HEK293 (cell line): ENCODE measurements at regions not wholly inside any gene's neighbourhood (a gene's known extent, or its start where the extent isn't known, plus 50 kb on each side); places are given as distances from the start of the nearest gene placed in this dataset.

Source experiments
- CTCF ChIA-PET: fragments of 350-600 bp; formaldehyde crosslinking; extraction: SDS; loops from one replicate; lab custom pipeline; 2021; ENCODE audit warnings: antibody characterized with exemption; lab: Yijun Ruan, JAX
- POLR2A ChIA-PET: fragments of 300-600 bp; formaldehyde crosslinking; extraction: SDS; loops from one replicate; lab custom pipeline; 2020; ENCODE audit warnings: antibody characterized with exemption, inconsistent platforms; lab: Yijun Ruan, JAX
- H3K27ac ChIP-seq: fragments of 200-500 bp; sonication (Bioruptor generic); 2 replicates; pipeline ENCODE4 v1.5.1; 2014; ENCODE audit warnings: low read depth, low read length, control low read depth, inconsistent platforms; ENCODE audit errors: extremely low read depth
- H3K36me3 ChIP-seq, 2 experiments: fragments of 200-500 bp in 1 of 2; sonication (Bioruptor generic) in 1 of 2; 1 replicate in 1 of 2; 2 replicates in 1 of 2; pipeline ENCODE4 v1.5.1; 2014 to 2017; ENCODE audit warnings: inconsistent platforms in 2 of 2, low read length in 2 of 2; ENCODE audit not compliant: control insufficient read depth in 2 of 2, insufficient read depth in 1 of 2
- H3K4me1 ChIP-seq: fragments of 200-500 bp; sonication (Bioruptor generic); 2 replicates; pipeline ENCODE4 v1.5.1; 2014; ENCODE audit warnings: mild to moderate bottlenecking, low read length, inconsistent platforms; ENCODE audit not compliant: control insufficient read depth, insufficient read depth
- H3K4me3 ChIP-seq: 2 replicates; pipeline ENCODE4 v1.5.1; 2011; ENCODE audit warnings: low read depth, mild to moderate bottlenecking, control low read depth, low read length, moderate library complexity
- H3K9me3 ChIP-seq: fragments of 200-500 bp; sonication (Bioruptor generic); 2 replicates; pipeline ENCODE4 v1.5.1; 2014; ENCODE audit warnings: low read depth, low read length, inconsistent platforms; ENCODE audit not compliant: control insufficient read depth, insufficient read depth
- KLF10 ChIP-seq: fragments of 450-650 bp; IDR thresholded peaks from 2 replicates; pipeline ENCODE4 v1.5.1; 2018; ENCODE audit warnings: missing biosample characterization, mild to moderate bottlenecking, missing genetic modification characterization
- KLF8 ChIP-seq: fragments of 450-650 bp; formaldehyde crosslinking; IDR thresholded peaks from 2 replicates; pipeline ENCODE4 v1.5.1; 2016; ENCODE audit warnings: missing biosample characterization, missing genetic modification characterization
- REPIN1 ChIP-seq: fragments of 450-650 bp; formaldehyde crosslinking; IDR thresholded peaks from 2 replicates; pipeline ENCODE4 v1.5.1; 2017; ENCODE audit warnings: missing biosample characterization, missing genetic modification characterization, low read depth
- SCRT1 ChIP-seq: fragments of 450-650 bp; formaldehyde crosslinking; IDR thresholded peaks from 2 replicates; pipeline ENCODE4 v1.5.1; 2016; ENCODE audit warnings: missing biosample characterization, missing genetic modification characterization, borderline replicate concordance
- TCF7L2 ChIP-seq: IDR thresholded peaks from 2 replicates; pipeline ENCODE4 v1.6.1; 2011; ENCODE audit warnings: low read depth, mild to moderate bottlenecking, inconsistent platforms, low read length, moderate library complexity, borderline replicate concordance
- ZBTB7A ChIP-seq: fragments of 450-650 bp; formaldehyde crosslinking; IDR thresholded peaks from 2 replicates; pipeline ENCODE4 v1.5.1; 2016; ENCODE audit warnings: low read depth, missing biosample characterization, missing genetic modification characterization
- ZBTB8A ChIP-seq: fragments of 450-650 bp; formaldehyde crosslinking; IDR thresholded peaks from 2 replicates; pipeline ENCODE4 v1.5.1; 2016; ENCODE audit warnings: missing biosample characterization, missing genetic modification characterization
- ZNF121 ChIP-seq: fragments of 450-650 bp; formaldehyde crosslinking; IDR thresholded peaks from 2 replicates; pipeline ENCODE4 v1.5.1; 2016; ENCODE audit warnings: missing biosample characterization, missing genetic modification characterization
- ZNF133 ChIP-seq: fragments of 450-650 bp; formaldehyde crosslinking; IDR thresholded peaks from 2 replicates; pipeline ENCODE4 v1.5.1; 2016; ENCODE audit warnings: missing biosample characterization, missing genetic modification characterization
- ZNF138 ChIP-seq: fragments of 450-650 bp; formaldehyde crosslinking; IDR thresholded peaks from 2 replicates; pipeline ENCODE4 v1.5.1; 2016; ENCODE audit warnings: missing biosample characterization, missing genetic modification characterization, borderline replicate concordance
- ZNF175 ChIP-seq: fragments of 450-650 bp; formaldehyde crosslinking; IDR thresholded peaks from 2 replicates; pipeline ENCODE4 v1.5.1; 2016; ENCODE audit warnings: missing biosample characterization, missing genetic modification characterization
- ZNF548 ChIP-seq: fragments of 450-650 bp; formaldehyde crosslinking; IDR thresholded peaks from 2 replicates; pipeline ENCODE4 v1.5.1; 2016; ENCODE audit warnings: missing biosample characterization, missing genetic modification characterization
- ZNF571 ChIP-seq: fragments of 450-650 bp; formaldehyde crosslinking; IDR thresholded peaks from 2 replicates; pipeline ENCODE4 v1.5.0; 2017; ENCODE audit warnings: missing biosample characterization, missing genetic modification characterization
- ZNF768 ChIP-seq: fragments of 450-650 bp; formaldehyde crosslinking; IDR thresholded peaks from 2 replicates; pipeline ENCODE4 v1.5.1; 2018; ENCODE audit warnings: missing biosample characterization, mild to moderate bottlenecking, missing genetic modification characterization
- ZSCAN16 ChIP-seq: fragments of 450-650 bp; formaldehyde crosslinking; IDR thresholded peaks from 2 replicates; pipeline ENCODE4 v1.5.1; 2016; ENCODE audit warnings: missing biosample characterization, missing genetic modification characterization
- TF ChIP-seq, protein P1 (sequence below): fragments of 450-650 bp; formaldehyde crosslinking; IDR thresholded peaks from 2 replicates; pipeline ENCODE4 v1.5.1; 2016; ENCODE audit warnings: missing biosample characterization, missing genetic modification characterization
- TF ChIP-seq, protein P2 (sequence below): fragments of 450-650 bp; formaldehyde crosslinking; IDR thresholded peaks from 2 replicates; pipeline ENCODE4 v1.5.1; 2016; ENCODE audit warnings: missing biosample characterization, missing genetic modification characterization
- TF ChIP-seq, protein P3 (sequence below): fragments of 450-650 bp; formaldehyde crosslinking; IDR thresholded peaks from 2 replicates; pipeline ENCODE4 v1.5.1; 2016; ENCODE audit warnings: missing biosample characterization, missing genetic modification characterization
- TF ChIP-seq, protein P4 (sequence below): fragments of 450-650 bp; formaldehyde crosslinking; IDR thresholded peaks from 2 replicates; pipeline ENCODE4 v1.5.1; 2016; ENCODE audit warnings: missing biosample characterization, missing genetic modification characterization, borderline replicate concordance

DNA sequence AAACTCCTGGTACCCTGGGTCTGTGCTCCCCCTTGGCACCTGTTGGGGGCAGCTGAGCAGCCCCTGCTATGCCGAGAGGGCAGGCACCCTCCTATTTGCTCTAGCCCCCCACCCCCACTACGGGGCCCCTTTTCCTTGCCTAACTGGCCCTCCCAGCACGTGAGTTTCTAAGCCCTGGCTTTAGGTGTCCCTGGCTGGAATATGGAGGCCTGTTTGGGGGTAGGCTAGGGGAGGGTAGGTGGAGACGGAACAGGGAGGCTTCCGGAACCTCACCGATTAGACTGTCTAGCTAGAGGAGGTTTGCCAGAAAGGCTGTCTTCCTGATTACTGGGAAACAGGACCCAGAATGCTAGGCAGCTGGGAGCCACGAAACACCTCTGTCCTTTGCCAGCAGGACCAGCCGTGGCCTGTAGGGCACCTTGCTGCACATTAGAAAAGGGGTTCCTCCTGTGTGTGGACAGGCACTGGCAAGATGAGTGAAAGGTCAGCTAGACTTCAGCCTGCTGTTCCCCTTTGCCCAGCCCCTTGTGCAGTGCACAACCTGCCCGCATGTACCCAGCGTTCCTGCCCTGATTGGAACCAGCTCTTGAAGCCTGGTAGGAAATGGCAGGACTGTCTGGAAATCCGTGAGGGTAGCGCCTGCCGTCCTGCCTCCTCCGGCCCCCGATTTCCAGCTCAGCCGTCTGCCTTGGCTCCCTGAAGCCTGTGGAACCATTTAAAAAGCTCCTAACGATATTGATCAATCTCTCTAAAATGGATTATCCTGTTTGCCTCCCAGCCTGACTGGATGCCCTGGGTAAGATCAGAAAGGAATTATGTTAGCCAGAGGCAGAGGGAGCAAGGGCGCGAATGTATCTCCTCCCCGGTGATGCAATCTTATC, 83.4 kb upstream of the GSE1 start (continued):
- TF ChIP-seq ZNF571 (tag by site-specific recombination) (no peak), ZNF138 (tag by site-specific recombination) (no peak)

DNA sequence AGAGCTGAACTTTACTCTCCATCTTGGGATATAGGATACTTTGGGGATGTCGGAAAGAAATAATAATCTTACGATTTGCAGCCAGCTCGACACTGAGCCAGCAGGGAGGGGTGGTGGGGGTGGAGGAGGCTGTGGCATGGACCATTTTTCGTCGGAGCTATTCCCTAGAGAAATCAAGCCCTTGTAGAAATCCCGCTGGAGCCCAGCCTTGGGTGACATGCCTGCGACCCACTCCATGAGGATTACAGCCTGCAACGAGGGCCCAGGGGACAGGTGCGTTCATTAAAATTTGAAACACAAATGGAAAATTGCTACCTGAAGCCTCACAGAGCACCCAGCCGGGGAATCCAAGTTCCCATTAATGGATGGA, 82.8 kb upstream of the GSE1 start:
- no peaks in the 10 kb centered on the region for H3K9me3 ChIP-seq
- CTCF ChIA-PET: interaction anchor here (1.1 to 3.3 kb wide), 3 partner anchors 23 to 80 kb away, joined by 4 to 18 read pairs (median 10); no protein-coding TSS in a partner anchor
- H3K4me3 ChIP-seq: no peak overlapping the region
- H3K4me1 ChIP-seq: no peaks in the 10 kb centered on the region; the same call in 1 of the 2 replicates
- POLR2A ChIA-PET: no interaction called here
- TF ChIP-seq KLF8 (no peak), REPIN1 (tag by site-specific recombination) (no peak), KLF10 (tag by site-specific recombination) (no peak), ZNF768 (no peak), ZNF133 (tag by site-specific recombination) (no peak), ZNF138 (tag by site-specific recombination) (no peak), ZNF175 (tag by site-specific recombination) (no peak), ZBTB7A (no peak), ZBTB8A (tag by site-specific recombination) (no peak), ZNF121 (tag by site-specific recombination) (no peak), SCRT1 (tag by site-specific recombination) (no peak), ZSCAN16 (tag by site-specific recombination) (no peak), ZNF548 (no peak), TCF7L2 (no peak)
- TF ChIP-seq, protein P1, sequence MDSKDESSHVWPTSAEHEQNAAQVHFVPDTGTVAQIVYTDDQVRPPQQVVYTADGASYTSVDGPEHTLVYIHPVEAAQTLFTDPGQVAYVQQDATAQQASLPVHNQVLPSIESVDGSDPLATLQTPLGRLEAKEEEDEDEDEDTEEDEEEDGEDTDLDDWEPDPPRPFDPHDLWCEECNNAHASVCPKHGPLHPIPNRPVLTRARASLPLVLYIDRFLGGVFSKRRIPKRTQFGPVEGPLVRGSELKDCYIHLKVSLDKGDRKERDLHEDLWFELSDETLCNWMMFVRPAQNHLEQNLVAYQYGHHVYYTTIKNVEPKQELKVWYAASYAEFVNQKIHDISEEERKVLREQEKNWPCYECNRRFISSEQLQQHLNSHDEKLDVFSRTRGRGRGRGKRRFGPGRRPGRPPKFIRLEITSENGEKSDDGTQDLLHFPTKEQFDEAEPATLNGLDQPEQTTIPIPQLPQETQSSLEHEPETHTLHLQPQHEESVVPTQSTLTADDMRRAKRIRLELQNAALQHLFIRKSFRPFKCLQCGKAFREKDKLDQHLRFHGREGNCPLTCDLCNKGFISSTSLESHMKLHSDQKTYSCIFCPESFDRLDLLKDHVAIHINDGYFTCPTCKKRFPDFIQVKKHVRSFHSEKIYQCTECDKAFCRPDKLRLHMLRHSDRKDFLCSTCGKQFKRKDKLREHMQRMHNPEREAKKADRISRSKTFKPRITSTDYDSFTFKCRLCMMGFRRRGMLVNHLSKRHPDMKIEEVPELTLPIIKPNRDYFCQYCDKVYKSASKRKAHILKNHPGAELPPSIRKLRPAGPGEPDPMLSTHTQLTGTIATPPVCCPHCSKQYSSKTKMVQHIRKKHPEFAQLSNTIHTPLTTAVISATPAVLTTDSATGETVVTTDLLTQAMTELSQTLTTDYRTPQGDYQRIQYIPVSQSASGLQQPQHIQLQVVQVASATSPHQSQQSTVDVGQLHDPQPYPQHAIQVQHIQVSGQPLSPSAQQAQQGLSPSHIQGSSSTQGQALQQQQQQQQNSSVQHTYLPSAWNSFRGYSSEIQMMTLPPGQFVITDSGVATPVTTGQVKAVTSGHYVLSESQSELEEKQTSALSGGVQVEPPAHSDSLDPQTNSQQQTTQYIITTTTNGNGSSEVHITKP (tag by site-specific recombination): no peak
- TF ChIP-seq, protein P2, sequence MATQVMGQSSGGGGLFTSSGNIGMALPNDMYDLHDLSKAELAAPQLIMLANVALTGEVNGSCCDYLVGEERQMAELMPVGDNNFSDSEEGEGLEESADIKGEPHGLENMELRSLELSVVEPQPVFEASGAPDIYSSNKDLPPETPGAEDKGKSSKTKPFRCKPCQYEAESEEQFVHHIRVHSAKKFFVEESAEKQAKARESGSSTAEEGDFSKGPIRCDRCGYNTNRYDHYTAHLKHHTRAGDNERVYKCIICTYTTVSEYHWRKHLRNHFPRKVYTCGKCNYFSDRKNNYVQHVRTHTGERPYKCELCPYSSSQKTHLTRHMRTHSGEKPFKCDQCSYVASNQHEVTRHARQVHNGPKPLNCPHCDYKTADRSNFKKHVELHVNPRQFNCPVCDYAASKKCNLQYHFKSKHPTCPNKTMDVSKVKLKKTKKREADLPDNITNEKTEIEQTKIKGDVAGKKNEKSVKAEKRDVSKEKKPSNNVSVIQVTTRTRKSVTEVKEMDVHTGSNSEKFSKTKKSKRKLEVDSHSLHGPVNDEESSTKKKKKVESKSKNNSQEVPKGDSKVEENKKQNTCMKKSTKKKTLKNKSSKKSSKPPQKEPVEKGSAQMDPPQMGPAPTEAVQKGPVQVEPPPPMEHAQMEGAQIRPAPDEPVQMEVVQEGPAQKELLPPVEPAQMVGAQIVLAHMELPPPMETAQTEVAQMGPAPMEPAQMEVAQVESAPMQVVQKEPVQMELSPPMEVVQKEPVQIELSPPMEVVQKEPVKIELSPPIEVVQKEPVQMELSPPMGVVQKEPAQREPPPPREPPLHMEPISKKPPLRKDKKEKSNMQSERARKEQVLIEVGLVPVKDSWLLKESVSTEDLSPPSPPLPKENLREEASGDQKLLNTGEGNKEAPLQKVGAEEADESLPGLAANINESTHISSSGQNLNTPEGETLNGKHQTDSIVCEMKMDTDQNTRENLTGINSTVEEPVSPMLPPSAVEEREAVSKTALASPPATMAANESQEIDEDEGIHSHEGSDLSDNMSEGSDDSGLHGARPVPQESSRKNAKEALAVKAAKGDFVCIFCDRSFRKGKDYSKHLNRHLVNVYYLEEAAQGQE: no peak
- TF ChIP-seq, protein P3, sequence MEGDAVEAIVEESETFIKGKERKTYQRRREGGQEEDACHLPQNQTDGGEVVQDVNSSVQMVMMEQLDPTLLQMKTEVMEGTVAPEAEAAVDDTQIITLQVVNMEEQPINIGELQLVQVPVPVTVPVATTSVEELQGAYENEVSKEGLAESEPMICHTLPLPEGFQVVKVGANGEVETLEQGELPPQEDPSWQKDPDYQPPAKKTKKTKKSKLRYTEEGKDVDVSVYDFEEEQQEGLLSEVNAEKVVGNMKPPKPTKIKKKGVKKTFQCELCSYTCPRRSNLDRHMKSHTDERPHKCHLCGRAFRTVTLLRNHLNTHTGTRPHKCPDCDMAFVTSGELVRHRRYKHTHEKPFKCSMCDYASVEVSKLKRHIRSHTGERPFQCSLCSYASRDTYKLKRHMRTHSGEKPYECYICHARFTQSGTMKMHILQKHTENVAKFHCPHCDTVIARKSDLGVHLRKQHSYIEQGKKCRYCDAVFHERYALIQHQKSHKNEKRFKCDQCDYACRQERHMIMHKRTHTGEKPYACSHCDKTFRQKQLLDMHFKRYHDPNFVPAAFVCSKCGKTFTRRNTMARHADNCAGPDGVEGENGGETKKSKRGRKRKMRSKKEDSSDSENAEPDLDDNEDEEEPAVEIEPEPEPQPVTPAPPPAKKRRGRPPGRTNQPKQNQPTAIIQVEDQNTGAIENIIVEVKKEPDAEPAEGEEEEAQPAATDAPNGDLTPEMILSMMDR (tag by site-specific recombination): no peak
- TF ChIP-seq, protein P4, sequence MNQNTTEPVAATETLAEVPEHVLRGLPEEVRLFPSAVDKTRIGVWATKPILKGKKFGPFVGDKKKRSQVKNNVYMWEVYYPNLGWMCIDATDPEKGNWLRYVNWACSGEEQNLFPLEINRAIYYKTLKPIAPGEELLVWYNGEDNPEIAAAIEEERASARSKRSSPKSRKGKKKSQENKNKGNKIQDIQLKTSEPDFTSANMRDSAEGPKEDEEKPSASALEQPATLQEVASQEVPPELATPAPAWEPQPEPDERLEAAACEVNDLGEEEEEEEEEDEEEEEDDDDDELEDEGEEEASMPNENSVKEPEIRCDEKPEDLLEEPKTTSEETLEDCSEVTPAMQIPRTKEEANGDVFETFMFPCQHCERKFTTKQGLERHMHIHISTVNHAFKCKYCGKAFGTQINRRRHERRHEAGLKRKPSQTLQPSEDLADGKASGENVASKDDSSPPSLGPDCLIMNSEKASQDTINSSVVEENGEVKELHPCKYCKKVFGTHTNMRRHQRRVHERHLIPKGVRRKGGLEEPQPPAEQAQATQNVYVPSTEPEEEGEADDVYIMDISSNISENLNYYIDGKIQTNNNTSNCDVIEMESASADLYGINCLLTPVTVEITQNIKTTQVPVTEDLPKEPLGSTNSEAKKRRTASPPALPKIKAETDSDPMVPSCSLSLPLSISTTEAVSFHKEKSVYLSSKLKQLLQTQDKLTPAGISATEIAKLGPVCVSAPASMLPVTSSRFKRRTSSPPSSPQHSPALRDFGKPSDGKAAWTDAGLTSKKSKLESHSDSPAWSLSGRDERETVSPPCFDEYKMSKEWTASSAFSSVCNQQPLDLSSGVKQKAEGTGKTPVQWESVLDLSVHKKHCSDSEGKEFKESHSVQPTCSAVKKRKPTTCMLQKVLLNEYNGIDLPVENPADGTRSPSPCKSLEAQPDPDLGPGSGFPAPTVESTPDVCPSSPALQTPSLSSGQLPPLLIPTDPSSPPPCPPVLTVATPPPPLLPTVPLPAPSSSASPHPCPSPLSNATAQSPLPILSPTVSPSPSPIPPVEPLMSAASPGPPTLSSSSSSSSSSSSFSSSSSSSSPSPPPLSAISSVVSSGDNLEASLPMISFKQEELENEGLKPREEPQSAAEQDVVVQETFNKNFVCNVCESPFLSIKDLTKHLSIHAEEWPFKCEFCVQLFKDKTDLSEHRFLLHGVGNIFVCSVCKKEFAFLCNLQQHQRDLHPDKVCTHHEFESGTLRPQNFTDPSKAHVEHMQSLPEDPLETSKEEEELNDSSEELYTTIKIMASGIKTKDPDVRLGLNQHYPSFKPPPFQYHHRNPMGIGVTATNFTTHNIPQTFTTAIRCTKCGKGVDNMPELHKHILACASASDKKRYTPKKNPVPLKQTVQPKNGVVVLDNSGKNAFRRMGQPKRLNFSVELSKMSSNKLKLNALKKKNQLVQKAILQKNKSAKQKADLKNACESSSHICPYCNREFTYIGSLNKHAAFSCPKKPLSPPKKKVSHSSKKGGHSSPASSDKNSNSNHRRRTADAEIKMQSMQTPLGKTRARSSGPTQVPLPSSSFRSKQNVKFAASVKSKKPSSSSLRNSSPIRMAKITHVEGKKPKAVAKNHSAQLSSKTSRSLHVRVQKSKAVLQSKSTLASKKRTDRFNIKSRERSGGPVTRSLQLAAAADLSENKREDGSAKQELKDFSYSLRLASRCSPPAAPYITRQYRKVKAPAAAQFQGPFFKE (tag by site-specific recombination): no peak
- H3K27ac ChIP-seq: no peak overlapping the region
- no peaks in the 10 kb centered on the region for H3K36me3 ChIP-seq
